CD14-positive monocyte (primary cell): ENCODE measurements at regions not wholly inside any gene's neighbourhood (a gene's known extent, or its start where the extent isn't known, plus 50 kb on each side); places are given as distances from the start of the nearest gene placed in this dataset.

Experiments used
- DNase-seq, 3 donors: peaks; one replicate each; pipeline ENCODE4 v3.0.0-alpha.2; 2011 to 2022
- H2AFZ ChIP-seq: 2 replicates; pipeline ENCODE4 v1.6.0; 2012; ENCODE audit warnings: mild to moderate bottlenecking, low read depth, low read length, inconsistent platforms; ENCODE audit not compliant: insufficient read depth, poor library complexity, severe bottlenecking
- H3K27ac ChIP-seq, 2 donors: 1 replicate in 1 of 2; 2 replicates in 1 of 2; pipeline ENCODE4 v1.5.1; 2012 to 2013; ENCODE audit warnings: low read length in 2 of 2, control low read depth in 1 of 2, inconsistent platforms in 1 of 2, low read depth in 1 of 2, mild to moderate bottlenecking in 1 of 2
- H3K27me3 ChIP-seq, 2 donors: one replicate each; pipeline versions ENCODE4 v1.6.0 to v1.6.1; 2011 to 2013; ENCODE audit warnings: low read length in 2 of 2; ENCODE audit not compliant: control insufficient read depth in 2 of 2, insufficient read depth in 2 of 2
- H3K36me3 ChIP-seq, 2 donors: replicated peaks in 1 of 2; 1 replicate in 1 of 2; 2 replicates in 1 of 2; pipeline versions ENCODE4 v1.5.1 to v1.6.1; 2012 to 2013; ENCODE audit warnings: low read length in 2 of 2, control low read depth in 1 of 2, inconsistent platforms in 1 of 2, mild to moderate bottlenecking in 1 of 2; ENCODE audit not compliant: insufficient read depth in 2 of 2, control insufficient read depth in 1 of 2
- H3K4me1 ChIP-seq, 2 donors: 1 replicate in 1 of 2; 2 replicates in 1 of 2; pipeline versions ENCODE4 v1.5.1 to v1.6.1; 2012 to 2013; ENCODE audit warnings: low read length in 2 of 2, control low read depth in 1 of 2, inconsistent platforms in 1 of 2, mild to moderate bottlenecking in 1 of 2, moderate library complexity in 1 of 2; ENCODE audit not compliant: insufficient read depth in 2 of 2, control insufficient read depth in 1 of 2
- H3K4me2 ChIP-seq: replicated peaks from 2 replicates; pipeline ENCODE3; 2012; ENCODE audit warnings: low read length, moderate library complexity, mild to moderate bottlenecking; ENCODE audit not compliant: poor library complexity, severe bottlenecking; ENCODE audit errors: extremely low read depth
- H3K4me3 ChIP-seq, 3 experiments: fragments of 200-600 bp in 1 of 3; sonication (generic) in 1 of 3; replicated peaks in 1 of 3; 1 replicate in 2 of 3; 2 replicates in 1 of 3; pipeline ENCODE4 v1.5.1; 2011 to 2013; ENCODE audit warnings: low read length in 3 of 3, mild to moderate bottlenecking in 3 of 3, control low read depth in 2 of 3, low read depth in 2 of 3, inconsistent platforms in 1 of 3, moderate library complexity in 1 of 3
- H3K79me2 ChIP-seq: 2 replicates; pipeline ENCODE4 v1.6.0; 2012; ENCODE audit warnings: mild to moderate bottlenecking, control low read depth, inconsistent platforms, low read length, moderate library complexity; ENCODE audit not compliant: insufficient read depth
- H3K9ac ChIP-seq: 2 replicates; pipeline ENCODE4 v1.6.0; 2017; ENCODE audit warnings: low read length, mild to moderate bottlenecking; ENCODE audit not compliant: insufficient read depth, poor library complexity, severe bottlenecking
- H3K9me3 ChIP-seq, 2 donors: replicated peaks in 1 of 2; 1 replicate in 1 of 2; 2 replicates in 1 of 2; pipeline versions ENCODE4 v1.5.1 to v1.6.1; 2012 to 2013; ENCODE audit warnings: low read length in 2 of 2, control low read depth in 1 of 2; ENCODE audit not compliant: control insufficient read depth in 1 of 2, insufficient read depth in 1 of 2
- H4K20me1 ChIP-seq: 2 replicates; pipeline ENCODE4 v1.6.0; 2012; ENCODE audit warnings: mild to moderate bottlenecking, low read length, control low read depth, moderate library complexity; ENCODE audit not compliant: insufficient read depth
- H3K27ac Mint-ChIP-seq, 7 donors: one replicate each; pipeline ENCODE4 v1.8.0; 2020; ENCODE audit warnings: mild to moderate bottlenecking in 7 of 7, mixed read lengths in 7 of 7, moderate library complexity in 6 of 7, inconsistent platforms in 2 of 7
- H3K27me3 Mint-ChIP-seq, 3 donors: one replicate each; pipeline ENCODE4 v1.8.0; 2021 to 2022; ENCODE audit warnings: low read depth in 3 of 3, mild to moderate bottlenecking in 3 of 3, mixed read lengths in 3 of 3, moderate library complexity in 3 of 3, inconsistent platforms in 1 of 3
- H3K36me3 Mint-ChIP-seq, 2 donors: one replicate each; pipeline ENCODE4 v1.8.0; 2020; ENCODE audit warnings: mixed read lengths in 2 of 2, inconsistent platforms in 1 of 2, mild to moderate bottlenecking in 1 of 2
- H3K4me1 Mint-ChIP-seq: one replicate; pipeline ENCODE4 v1.8.0; 2020; ENCODE audit warnings: mild to moderate bottlenecking, mixed read lengths
- H3K4me3 Mint-ChIP-seq, 2 donors: one replicate each; pipeline ENCODE4 v1.8.0; 2020; ENCODE audit warnings: mild to moderate bottlenecking in 2 of 2, mixed read lengths in 2 of 2, moderate library complexity in 1 of 2
- H3K9me3 Mint-ChIP-seq, 7 donors: one replicate each; pipeline ENCODE4 v1.8.0; 2020 to 2022; ENCODE audit warnings: mixed read lengths in 7 of 7, mild to moderate bottlenecking in 6 of 7, moderate library complexity in 6 of 7, inconsistent platforms in 2 of 7
- WGBS: methylation state at CpG from one replicate; pipeline ENCODE4 v1.1.5; 2013; ENCODE audit warnings: missing lambda C conversion rate; ENCODE audit not compliant: insufficient coverage; 5-methylcytosine and 5-hydroxymethylcytosine counted together
- intact Hi-C, 2 donors: fragments of 100-400 bp; cut with micrococcal nuclease; formaldehyde crosslinking; loops; one replicate each; pipeline versions ENCODE4 v1.15.0 to v1.15.1; 2023
- TF ChIP-seq, protein P1 (sequence below): fragments of 200-600 bp; IDR thresholded peaks from one replicate; pipeline ENCODE4 v1.8.0; 2022; ENCODE audit warnings: antibody characterized with exemption, mild to moderate bottlenecking

DNA sequence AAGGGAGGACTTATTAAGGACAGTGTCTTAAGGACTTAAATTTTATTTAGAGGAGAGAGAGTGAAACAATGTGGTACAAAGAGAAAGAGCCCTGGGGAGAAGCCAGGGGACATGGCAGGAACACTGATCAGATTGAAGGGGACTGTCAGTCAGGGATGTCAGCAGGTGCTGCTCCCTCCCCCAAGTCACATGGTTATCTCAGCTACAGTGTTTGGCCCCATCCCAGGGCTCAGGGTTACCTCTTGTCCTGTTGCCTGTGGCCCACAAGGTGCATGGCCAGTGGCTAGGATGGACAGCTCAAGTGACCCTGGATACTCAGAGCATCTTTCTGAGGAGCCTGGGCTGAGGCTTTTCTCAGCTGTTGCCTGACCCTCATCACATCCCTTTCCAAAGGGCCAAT is 325.9 kb upstream of the PODXL start:
- H3K79me2 ChIP-seq = no peaks in the 10 kb centered on the region
- Mint-ChIP-seq H3K36me3 (no peaks in the 10 kb centered on the region), H3K4me3 (no peak overlapping the region), H3K27me3 (peaks cover 0 to 4% (median 2%) of the 10 kb centered on the region in 3 donors), H3K27ac (no peak overlapping the region), H3K9me3 (peaks cover 2 to 12% (median 6%) of the 10 kb centered on the region in 7 donors), H3K4me1 (no peaks in the 10 kb centered on the region)
- no peaks in the 10 kb centered on the region for H3K4me1 ChIP-seq
- peaks cover 4 to 8% of the 10 kb centered on the region in 2 donors for H3K9me3 ChIP-seq
- H4K20me1 ChIP-seq = no peaks in the 10 kb centered on the region
- H3K27ac ChIP-seq = no peak overlapping the region
- H3K9ac ChIP-seq = no peak overlapping the region
- TF ChIP-seq, protein P1, sequence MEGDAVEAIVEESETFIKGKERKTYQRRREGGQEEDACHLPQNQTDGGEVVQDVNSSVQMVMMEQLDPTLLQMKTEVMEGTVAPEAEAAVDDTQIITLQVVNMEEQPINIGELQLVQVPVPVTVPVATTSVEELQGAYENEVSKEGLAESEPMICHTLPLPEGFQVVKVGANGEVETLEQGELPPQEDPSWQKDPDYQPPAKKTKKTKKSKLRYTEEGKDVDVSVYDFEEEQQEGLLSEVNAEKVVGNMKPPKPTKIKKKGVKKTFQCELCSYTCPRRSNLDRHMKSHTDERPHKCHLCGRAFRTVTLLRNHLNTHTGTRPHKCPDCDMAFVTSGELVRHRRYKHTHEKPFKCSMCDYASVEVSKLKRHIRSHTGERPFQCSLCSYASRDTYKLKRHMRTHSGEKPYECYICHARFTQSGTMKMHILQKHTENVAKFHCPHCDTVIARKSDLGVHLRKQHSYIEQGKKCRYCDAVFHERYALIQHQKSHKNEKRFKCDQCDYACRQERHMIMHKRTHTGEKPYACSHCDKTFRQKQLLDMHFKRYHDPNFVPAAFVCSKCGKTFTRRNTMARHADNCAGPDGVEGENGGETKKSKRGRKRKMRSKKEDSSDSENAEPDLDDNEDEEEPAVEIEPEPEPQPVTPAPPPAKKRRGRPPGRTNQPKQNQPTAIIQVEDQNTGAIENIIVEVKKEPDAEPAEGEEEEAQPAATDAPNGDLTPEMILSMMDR = no peak
- intact Hi-C loops = no loop called here
- H3K4me2 ChIP-seq = no peak overlapping the region
- H3K4me3 ChIP-seq = no peak overlapping the region
- DNase-seq = no peak
- H2AFZ ChIP-seq = no peak overlapping the region
- H3K27me3 ChIP-seq = no peaks in the 10 kb centered on the region
- H3K36me3 ChIP-seq = no peaks in the 10 kb centered on the region

DNA sequence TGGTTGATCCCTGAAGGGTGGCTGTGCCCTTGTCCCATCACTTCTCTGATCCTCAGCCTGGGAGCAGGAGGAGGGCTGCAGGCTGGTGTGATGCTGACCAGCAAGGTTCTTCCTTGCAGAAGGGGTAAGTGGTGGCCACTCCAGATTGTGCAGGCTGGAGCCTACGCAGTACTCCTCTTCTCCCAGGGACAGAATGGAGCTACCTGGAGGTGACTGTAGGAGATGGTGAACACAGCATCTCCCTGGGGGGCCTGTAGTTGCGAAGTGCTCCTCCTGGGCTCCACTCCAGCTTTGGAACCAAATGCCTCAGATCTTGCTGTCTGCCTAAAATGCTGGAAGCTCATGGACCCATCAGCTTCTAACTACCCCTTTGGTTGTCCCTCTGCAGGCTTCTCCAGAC is 323.6 kb upstream of the PODXL start:
- peaks cover 0 to 4% (median 3%) of the 10 kb centered on the region in 3 donors for H3K27me3 Mint-ChIP-seq
- TF ChIP-seq, protein P1 = no peak
- no peak for DNase-seq
- WGBS = 79% methylated on average over 2 of the region's 2 CpGs
- intact Hi-C loops = no loop called here
- no peaks in the 10 kb centered on the region for H3K4me1 Mint-ChIP-seq
- Histone ChIP-seq H4K20me1 (no peaks in the 10 kb centered on the region), H3K9me3 (peaks cover 0 to 1% of the 10 kb centered on the region in 2 donors), H2AFZ (no peak overlapping the region), H3K36me3 (no peaks in the 10 kb centered on the region), H3K27me3 (no peaks in the 10 kb centered on the region), H3K4me2 (no peak overlapping the region), H3K4me3 (no peak overlapping the region), H3K79me2 (no peaks in the 10 kb centered on the region), H3K27ac (no peak overlapping the region), H3K4me1 (no peaks in the 10 kb centered on the region), H3K9ac (no peak overlapping the region)
- peaks cover 0 to 5% (median 0%) of the 10 kb centered on the region in 7 donors for H3K9me3 Mint-ChIP-seq
- no peak overlapping the region for H3K4me3 Mint-ChIP-seq
- H3K27ac Mint-ChIP-seq = no peak overlapping the region
- no peaks in the 10 kb centered on the region for H3K36me3 Mint-ChIP-seq
